IPS-20b (cell line): ENCODE measurements at regions not wholly inside any gene's neighbourhood (a gene's known extent, or its start where the extent isn't known, plus 50 kb on each side); places are given as distances from the start of the nearest gene placed in this dataset.
A peak's percentile ranks its signal among the peaks of the same experiment; 100 is the strongest.

Source experiments
- H3K27ac ChIP-seq: one replicate; pipeline ENCODE4 v1.5.1; 2013; ENCODE audit warnings: low read length
- H3K27me3 ChIP-seq: 2 replicates; pipeline ENCODE4 v1.6.1; 2013; ENCODE audit warnings: mild to moderate bottlenecking, low read length, inconsistent platforms; ENCODE audit not compliant: insufficient read depth
- H3K36me3 ChIP-seq: 2 replicates; pipeline ENCODE4 v1.6.1; 2013; ENCODE audit warnings: low read depth, mild to moderate bottlenecking, inconsistent platforms, low read length, moderate library complexity; ENCODE audit not compliant: insufficient read depth
- H3K4me1 ChIP-seq: 2 replicates; pipeline ENCODE4 v1.6.1; 2013; ENCODE audit warnings: mild to moderate bottlenecking, control low read depth, inconsistent platforms, low read length, moderate library complexity; ENCODE audit not compliant: insufficient read depth
- H3K4me3 ChIP-seq: 2 replicates; pipeline ENCODE4 v1.5.1; 2013; ENCODE audit warnings: mild to moderate bottlenecking, low read length, inconsistent platforms
- H3K9ac ChIP-seq: 2 replicates; pipeline ENCODE4 v1.6.1; 2013; ENCODE audit warnings: low read depth, mild to moderate bottlenecking, inconsistent platforms, low read length, moderate library complexity
- H3K9me3 ChIP-seq: 2 replicates; pipeline ENCODE4 v1.6.1; 2013; ENCODE audit warnings: mild to moderate bottlenecking, low read depth, low read length, inconsistent platforms; ENCODE audit not compliant: insufficient read depth

DNA sequence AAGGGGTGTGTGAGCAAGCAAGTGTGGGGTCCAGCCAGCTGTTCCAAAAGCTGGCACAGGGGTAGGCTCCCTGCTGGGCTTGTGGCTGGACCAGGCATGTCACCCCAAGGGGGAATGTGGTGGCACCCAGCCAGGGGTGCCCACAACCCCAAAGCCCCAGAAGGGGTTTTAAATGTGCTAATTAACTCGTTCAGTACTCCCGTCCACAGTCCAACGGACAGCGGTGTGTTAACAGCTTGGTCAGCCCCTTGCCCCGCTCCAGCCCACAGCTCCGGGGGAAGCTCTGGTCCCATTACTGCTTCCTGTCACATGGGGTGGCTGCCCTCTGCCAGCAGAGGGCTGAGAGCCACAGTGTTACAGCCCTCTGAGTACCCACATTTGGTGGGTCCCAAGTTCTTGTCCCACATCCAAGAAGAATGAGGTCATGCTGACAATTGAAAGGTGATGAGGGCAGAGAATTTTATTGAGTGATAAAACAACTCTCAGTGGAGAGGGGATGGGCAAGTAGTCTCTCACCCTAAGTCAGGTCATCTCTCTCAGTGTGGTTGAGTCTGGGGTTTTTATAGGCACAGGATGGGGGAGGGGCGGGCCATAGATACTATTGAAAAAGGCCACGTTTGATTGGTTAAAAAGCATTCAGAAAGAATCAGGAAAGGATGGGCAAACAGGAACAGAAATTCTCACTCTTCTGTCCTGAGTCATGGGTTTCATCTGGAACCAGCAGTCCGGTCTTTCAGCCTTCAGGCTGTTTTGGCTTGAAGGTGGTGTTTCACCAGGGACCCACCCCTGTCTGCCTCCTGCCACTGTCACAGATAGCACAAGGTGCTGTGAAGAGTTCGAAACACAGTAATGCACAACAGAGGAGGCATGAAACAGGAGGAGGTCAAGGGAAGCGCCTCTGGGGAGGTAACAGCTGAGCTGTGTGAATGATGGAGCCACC, 238.5 kb downstream of the NFATC2 start:
- peaks cover 31% of the 10 kb centered on the region for H3K4me1 ChIP-seq
- no peaks in the 10 kb centered on the region for H3K36me3 ChIP-seq
- no peak overlapping the region for H3K27ac ChIP-seq
- H3K27me3 ChIP-seq: no peaks in the 10 kb centered on the region; the same call in 1 of the 2 replicates
- no peak overlapping the region for H3K9ac ChIP-seq
- H3K9me3 ChIP-seq: peaks cover 38% of the 10 kb centered on the region
- H3K4me3 ChIP-seq: 0 out of 2 replicates have a peak overlapping the region, but pooled peaks have one; percentile 11

DNA sequence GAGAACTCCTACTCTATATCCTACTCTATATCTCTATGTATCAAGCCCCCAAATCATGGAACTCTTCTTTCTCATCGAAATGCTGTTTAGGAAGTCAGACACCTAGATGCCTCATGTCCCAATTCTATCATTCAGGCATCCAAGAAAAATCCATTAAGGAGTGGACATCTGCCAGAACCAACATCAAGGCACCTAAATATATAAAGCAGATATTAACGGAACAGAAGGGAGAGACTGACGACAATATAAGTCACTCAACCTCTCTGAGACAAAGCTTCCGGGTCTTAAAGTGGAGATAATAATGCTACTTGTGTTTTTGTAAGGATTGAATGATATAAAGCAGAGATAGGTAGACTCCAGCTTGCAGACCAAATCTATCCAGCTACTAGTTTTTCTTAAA, 241.5 kb downstream of the NFATC2 start:
- peaks cover 12% of the 10 kb centered on the region for H3K4me1 ChIP-seq
- no peak overlapping the region for H3K27ac ChIP-seq
- peaks cover 38% of the 10 kb centered on the region for H3K9me3 ChIP-seq
- H3K9ac ChIP-seq: no peak overlapping the region
- H3K27me3 ChIP-seq: no peaks in the 10 kb centered on the region
- no peak overlapping the region for H3K4me3 ChIP-seq
- H3K36me3 ChIP-seq: no peaks in the 10 kb centered on the region

DNA sequence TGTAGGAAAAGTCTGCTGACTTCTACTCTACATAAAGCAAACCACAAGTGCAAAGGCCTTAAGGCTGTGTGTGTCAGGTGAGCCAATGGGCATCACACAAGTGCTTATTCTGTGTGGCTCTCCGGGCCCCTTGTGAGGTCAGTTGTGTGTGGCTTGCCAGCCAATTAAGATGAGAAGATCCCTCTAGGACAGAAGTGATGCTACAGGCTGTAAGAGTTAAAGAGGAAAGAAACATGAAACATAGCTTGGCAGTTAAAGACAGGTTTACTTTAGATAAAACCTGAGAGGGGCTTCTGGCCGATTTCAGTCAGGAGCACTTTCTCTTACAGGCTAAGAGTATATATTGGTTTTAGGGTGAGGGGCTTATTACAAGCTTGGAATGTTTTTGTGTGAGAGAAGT, 242.4 kb downstream of the NFATC2 start:
- Histone ChIP-seq H3K4me1 (peaks cover 6% of the 10 kb centered on the region; the same call in 1 of the 2 replicates), H3K36me3 (no peaks in the 10 kb centered on the region), H3K9ac (no peak overlapping the region), H3K9me3 (peaks cover 38% of the 10 kb centered on the region), H3K4me3 (no peak overlapping the region), H3K27ac (no peak overlapping the region), H3K27me3 (no peaks in the 10 kb centered on the region)

DNA sequence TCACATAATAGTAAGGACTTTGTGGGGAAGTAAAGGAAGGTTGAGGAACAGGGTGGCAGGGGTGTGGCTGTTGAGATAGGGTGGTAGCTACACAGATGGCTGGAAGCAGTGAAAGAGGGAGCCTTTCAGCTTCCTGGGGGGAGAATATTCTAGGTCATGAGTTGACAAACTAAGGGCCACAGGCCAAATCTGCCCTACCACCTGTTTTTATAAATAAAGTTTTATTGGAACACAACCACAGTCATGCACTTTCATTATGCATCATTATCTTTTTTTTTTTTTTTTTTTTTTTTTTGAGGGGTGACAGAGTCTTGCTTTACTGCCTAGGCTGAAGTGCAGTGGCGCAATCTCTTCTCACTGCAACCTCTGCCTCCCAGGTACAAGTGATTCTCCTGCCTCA, 243.1 kb downstream of the NFATC2 start:
- H3K27me3 ChIP-seq: no peaks in the 10 kb centered on the region
- no peak overlapping the region for H3K4me3 ChIP-seq

DNA sequence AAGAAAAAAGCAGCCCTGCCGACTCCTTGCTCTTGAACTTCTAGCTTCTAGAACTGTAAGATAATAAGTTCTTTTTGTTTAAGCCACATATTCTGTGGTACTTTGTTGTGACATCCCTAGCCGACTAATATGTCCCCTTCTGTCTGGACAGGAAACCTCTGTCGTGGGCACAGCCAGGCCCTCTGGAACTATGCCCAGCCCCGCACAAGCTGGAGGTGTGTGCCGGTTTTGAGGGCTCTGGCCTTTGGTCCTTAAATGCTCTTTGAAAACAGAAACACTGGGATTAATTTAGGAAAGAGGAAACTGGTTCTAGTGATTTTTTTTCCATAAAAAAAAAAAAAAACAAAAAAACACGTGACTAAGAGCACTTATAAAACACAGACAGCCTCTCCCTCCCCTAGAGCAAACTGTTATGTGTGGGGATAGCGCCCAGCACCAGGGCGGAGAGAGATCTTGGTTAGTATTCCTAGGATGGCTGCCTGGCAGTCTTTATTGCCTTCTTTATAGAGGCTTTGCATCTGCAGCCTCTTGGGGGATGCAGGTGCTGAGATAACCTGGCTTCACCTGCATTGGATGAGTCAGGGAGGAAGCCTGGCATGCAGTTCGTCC, 244.3 kb downstream of the NFATC2 start:
- no peaks in the 10 kb centered on the region for H3K27me3 ChIP-seq
- H3K4me3 ChIP-seq: no peak overlapping the region
- no peaks in the 10 kb centered on the region for H3K4me1 ChIP-seq
- H3K9me3 ChIP-seq: peaks cover 23% of the 10 kb centered on the region
- no peak overlapping the region for H3K9ac ChIP-seq
- no peak overlapping the region for H3K27ac ChIP-seq
- H3K36me3 ChIP-seq: no peaks in the 10 kb centered on the region

More for the DNA sequence above, 243.1 kb downstream of the NFATC2 start:
- Histone ChIP-seq H3K9ac (no peak overlapping the region), H3K36me3 (no peaks in the 10 kb centered on the region), H3K4me1 (no peaks in the 10 kb centered on the region), H3K9me3 (peaks cover 34% of the 10 kb centered on the region), H3K27ac (no peak overlapping the region)

DNA sequence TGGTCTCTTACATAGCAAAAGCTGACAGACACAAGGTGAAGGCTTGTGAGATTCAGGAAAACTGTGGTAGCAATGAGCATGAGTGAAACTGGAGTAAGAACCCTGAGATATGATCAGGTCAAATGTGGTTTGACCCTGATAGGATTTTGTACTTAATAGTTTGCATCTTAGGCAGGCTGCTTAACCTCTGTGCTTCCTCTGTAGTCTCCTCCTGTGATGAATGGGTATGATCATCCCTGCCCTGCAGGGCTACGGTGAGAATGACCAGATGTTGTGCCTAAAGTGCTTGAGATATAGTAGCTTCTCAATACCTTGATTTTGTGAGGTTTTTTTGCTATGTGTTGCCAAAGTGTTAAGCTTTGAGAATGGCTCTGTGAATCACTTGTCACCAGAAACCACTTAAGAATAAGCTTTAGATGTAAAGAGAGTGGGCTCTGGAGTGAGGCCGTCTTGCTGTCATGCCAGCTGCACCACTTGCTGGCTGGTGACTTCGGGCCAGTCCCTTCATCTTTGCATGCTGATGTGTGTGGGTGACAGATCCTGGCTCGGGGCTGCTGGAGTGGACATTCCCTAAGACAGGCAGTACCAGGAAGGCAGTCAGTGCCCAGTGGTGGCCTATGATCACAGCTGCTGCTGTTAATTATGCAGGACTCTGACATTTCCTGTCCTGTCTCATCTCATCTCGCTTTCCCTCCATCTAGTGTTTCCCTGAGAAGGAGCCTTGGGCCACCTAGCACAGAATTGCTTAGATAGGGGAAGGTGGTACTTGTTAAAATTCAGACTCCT, 254.7 kb downstream of the NFATC2 start:
- H3K27me3 ChIP-seq: no peaks in the 10 kb centered on the region
- no peaks in the 10 kb centered on the region for H3K9me3 ChIP-seq
- no peak overlapping the region for H3K27ac ChIP-seq
- no peak overlapping the region for H3K9ac ChIP-seq
- no peaks in the 10 kb centered on the region for H3K4me1 ChIP-seq
- no peak overlapping the region for H3K4me3 ChIP-seq
- no peaks in the 10 kb centered on the region for H3K36me3 ChIP-seq

DNA sequence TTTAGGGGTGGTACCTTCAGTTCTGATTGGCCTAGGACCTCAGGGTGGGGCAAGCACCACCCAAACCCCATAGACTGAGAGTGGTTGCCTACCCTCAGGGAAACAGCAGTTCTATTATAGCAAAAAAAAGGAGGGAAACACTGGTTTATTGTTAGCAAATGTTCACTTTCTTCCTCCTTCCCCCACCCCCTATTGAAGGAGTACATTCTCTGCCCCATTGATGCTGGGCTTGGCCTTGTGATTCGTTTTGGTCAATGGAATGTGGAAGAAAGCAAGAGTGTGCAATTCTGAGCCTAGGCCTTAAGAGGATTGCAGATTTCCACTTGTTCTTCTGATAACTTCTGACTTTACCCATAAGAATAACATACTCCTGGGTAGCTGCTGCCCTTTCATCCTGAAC, 255.8 kb downstream of the NFATC2 start:
- no peaks in the 10 kb centered on the region for H3K36me3 ChIP-seq
- H3K9me3 ChIP-seq: no peaks in the 10 kb centered on the region
- H3K9ac ChIP-seq: no peak overlapping the region
- H3K4me1 ChIP-seq: no peaks in the 10 kb centered on the region
- no peak overlapping the region for H3K4me3 ChIP-seq
- no peaks in the 10 kb centered on the region for H3K27me3 ChIP-seq
- H3K27ac ChIP-seq: no peak overlapping the region

DNA sequence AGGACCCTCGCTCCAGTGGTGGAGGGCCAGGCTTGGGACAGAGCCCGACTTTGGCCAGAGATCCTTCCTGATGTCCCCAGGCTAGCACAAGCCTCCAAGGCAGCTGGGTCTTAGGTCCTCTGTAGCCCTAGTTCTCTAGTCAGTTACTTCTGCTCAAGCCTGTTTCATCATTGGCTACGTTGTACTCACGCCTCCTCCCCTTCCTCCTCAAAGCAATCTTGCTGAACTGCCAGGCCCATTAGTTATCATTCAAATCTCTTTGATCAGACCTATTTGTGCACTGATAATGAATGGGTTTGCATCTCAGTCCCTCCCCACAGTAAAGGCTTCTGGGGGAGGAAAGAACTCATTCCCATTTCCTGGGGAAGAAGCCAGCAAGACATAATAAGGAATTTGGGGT, 256.8 kb downstream of the NFATC2 start:
- Histone ChIP-seq H3K4me1 (no peaks in the 10 kb centered on the region), H3K27ac (no peak overlapping the region), H3K4me3 (no peak overlapping the region), H3K9ac (no peak overlapping the region), H3K27me3 (no peaks in the 10 kb centered on the region), H3K36me3 (no peaks in the 10 kb centered on the region), H3K9me3 (no peaks in the 10 kb centered on the region)

DNA sequence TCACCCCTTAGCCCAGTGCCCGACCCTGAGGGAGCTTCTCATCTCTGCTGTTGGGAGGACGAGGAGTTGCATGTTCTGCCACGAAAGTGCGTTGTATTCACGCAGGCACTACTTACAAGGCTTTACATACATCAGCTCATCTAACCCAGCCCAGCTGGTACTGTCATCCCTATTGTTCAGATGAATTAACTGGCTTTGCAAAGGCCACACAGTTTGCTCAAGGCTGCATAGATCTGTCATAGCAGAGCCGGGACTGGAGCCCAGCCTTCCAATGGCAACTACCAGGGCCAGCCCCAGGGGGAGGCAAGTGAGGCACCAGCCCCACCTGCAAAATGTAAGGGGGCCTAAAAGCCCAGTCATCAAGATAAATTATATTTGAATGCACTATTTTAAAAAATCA, 257.6 kb downstream of the NFATC2 start:
- no peak overlapping the region for H3K9ac ChIP-seq

DNA sequence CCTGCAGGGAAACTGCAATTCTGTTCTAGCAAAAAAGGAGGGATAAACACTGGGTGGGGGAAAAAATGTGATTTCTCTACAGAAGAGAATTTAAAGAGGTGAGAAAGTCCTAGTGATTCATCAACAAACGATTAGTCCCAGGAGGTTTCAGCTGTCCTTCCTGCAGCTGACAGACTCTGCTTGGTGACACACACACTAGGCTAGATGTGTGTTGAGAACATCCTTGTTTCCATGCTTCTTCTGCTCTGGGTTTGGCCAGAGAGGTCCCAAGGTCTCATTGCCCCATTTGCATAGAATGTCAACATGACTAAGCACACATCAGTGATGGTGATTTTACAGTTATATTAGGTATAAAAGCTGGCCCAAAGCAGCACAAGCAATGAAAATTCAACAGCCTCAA, 258.3 kb downstream of the NFATC2 start:
- H3K27ac ChIP-seq: no peak overlapping the region
- H3K27me3 ChIP-seq: no peaks in the 10 kb centered on the region
- no peak overlapping the region for H3K9ac ChIP-seq

More for the DNA sequence above, 257.6 kb downstream of the NFATC2 start:
- no peaks in the 10 kb centered on the region for H3K4me1 ChIP-seq
- no peak overlapping the region for H3K4me3 ChIP-seq
- no peaks in the 10 kb centered on the region for H3K36me3 ChIP-seq
- no peak overlapping the region for H3K27ac ChIP-seq
- H3K27me3 ChIP-seq: no peaks in the 10 kb centered on the region
- H3K9me3 ChIP-seq: no peaks in the 10 kb centered on the region

DNA sequence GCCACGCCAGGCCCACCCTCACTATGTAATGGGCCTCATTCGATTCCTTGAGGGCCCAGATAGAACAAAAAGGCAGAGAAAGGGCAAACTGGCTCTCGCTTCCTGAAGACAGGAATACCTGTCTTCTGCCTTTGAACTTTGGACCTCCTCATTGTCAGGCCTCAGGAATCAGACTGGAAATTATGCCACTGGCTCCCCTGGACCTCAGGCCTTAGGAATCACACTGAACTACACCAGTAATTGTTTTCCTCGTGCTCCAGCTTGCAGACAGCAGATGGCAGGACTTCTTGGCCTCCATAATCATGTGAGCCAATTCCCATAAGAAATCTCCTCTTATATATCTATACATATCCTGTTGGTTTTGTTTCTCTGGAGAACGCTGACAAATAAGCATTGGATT, 258.6 kb upstream of the KCNG1 start:
- H3K36me3 ChIP-seq: no peaks in the 10 kb centered on the region

More for the DNA sequence above, 258.3 kb downstream of the NFATC2 start:
- Histone ChIP-seq H3K4me1 (no peaks in the 10 kb centered on the region), H3K4me3 (no peak overlapping the region), H3K36me3 (no peaks in the 10 kb centered on the region), H3K9me3 (no peaks in the 10 kb centered on the region)

More for the DNA sequence above, 258.6 kb upstream of the KCNG1 start:
- no peaks in the 10 kb centered on the region for H3K9me3 ChIP-seq
- no peak overlapping the region for H3K9ac ChIP-seq
- H3K4me1 ChIP-seq: no peaks in the 10 kb centered on the region
- no peak overlapping the region for H3K27ac ChIP-seq
- no peak overlapping the region for H3K4me3 ChIP-seq
- no peaks in the 10 kb centered on the region for H3K27me3 ChIP-seq
